NCI-H774 (cell line): ENCODE measurements at regions not wholly inside any gene's neighbourhood (a gene's known extent, or its start where the extent isn't known, plus 50 kb on each side); places are given as distances from the start of the nearest gene placed in this dataset.
"Not testable (repeated sequence)": the region's sequence is repeated elsewhere in the genome, so short reads cannot be mapped to it uniquely, and the experiment has no call there.

Experiments
- DNase-seq: peaks from one replicate; lab custom pipeline; 2025; lab: John Stamatoyannopoulos, UW

DNA sequence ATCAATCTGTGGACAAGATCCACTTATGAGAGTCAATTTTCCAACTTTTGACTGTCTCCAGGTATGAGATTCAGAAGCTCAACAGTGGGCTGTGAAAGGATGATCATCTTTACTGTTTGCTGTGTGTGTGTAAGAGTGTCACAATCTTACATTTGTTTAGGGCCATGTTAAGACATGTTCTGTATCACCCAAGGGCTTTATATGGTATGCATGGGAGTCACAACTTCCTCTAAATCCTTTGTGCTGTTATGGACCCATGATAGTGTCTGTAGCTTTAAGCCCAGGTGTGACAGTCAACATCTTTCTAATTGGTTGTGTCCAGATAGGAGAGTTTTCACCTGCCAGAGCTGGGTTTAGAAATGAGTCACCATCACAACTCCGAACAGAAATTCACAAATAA lies 70.2 kb downstream of the ZNF726 start:
- DNase-seq: not testable (repeated sequence)

DNA sequence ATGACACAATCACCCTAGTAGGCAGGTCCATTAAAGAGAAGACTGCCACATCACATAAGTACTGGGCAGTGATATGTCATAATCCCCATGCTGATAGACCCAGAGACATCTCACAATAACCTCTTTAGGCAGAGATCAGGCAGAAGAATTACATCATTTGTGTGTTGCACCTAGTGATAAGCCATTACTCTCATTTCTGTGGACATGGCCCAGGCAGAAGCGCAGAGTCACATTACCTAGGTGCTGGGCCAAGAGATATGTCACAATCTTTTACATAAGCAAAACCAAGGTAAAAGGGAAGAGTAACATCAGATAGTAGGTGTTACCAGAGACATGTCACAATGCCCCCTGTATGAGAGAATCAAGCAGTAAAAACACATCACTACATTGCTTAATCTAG lies 71.9 kb downstream of the ZNF726 start:
- no peak for DNase-seq

DNA sequence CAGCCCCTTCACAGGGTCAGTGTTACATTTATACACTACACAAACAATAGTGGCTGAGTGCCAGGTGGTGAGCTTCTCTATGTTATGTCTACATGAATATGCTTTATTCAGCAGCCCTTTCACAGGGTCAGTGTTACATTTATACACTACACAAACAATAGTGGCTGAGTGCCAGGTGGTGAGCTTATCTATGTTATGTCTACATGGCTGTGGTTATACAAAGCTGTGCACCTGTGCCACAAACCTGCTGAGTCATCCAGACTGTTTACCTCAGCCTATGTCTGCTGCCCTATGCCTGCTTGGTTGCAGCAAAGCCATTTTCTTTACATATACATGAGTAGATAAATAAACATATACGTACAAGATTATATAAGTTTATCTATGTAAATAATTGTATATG lies 76.5 kb downstream of the ZNF726 start:
- DNase-seq: peak; percentile 17

DNA sequence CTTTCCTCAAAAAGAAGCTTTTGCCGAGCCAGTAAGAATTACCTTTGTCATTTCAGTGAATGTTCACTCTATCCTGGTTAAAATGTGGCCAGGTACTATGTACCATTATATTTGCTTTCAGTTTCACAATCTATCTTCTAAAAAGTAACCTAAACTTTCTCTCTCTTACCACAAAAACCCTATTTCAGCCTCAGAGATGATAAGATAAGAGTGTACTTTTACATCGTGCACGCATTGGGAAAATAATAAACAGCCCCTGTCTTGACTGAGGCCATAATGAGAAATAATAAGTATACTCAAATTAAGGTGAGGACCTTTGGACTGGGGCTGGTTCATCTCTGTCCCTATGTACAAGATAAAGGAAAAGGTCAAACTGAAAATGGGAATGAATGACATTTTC lies 77.7 kb downstream of the ZNF726 start:
- DNase-seq: no peak

DNA sequence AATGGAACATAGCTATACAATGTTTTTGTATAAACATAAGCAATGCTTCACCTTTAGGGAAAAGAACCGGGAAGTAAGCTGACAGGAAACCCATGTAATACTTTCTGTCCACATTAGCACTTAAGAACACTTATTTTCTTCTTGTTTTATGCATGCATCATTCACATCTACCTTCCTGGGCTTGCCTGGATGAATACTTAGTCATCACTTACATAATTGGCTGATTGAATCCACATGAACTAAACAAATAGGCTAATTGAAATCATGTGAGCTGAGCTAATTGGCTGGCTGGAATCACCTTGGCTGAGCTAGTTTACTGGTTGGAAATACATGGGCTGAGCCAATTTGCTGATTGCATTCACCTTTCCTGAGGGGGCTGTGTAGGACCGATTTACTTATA lies 78.8 kb downstream of the ZNF726 start:
- DNase-seq: no peak

DNA sequence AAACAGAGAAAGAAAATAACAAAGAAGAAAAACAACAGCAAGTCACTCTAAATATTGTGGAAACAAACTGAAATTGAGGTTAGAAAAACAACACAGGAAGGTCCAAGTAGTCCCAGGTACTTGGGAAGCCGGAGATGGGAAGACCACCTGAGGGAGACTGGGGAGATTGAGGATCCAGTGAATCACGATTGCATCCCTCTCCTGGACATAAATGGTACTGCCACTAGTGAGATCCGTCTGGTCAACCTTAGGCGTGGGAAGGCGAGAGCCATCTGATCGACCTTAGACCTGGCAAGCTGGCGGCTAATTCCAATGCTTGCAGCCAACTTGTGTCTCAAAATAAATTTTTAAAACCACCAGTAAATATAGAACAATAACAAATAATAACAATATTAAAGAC lies 81.9 kb downstream of the ZNF726 start:
- DNase-seq: no peak

GRCh38 chr19:23998568-23998967 lies 83.9 kb downstream of the ZNF726 start:
- no peak for DNase-seq

- no peak for DNase-seq
Observed at GRCh38 chr19:23999821-24000610, 85.3 kb downstream of the ZNF726 start.

- no peak for DNase-seq
Observed at GRCh38 chr19:24000656-24001055, 86.0 kb downstream of the ZNF726 start.

- no peak for DNase-seq
Observed at GRCh38 chr19:24002256-24002945, 84.6 kb upstream of the ZNF254 start.

- DNase-seq: no peak
Observed at GRCh38 chr19:24003537-24003936, 83.5 kb upstream of the ZNF254 start.

DNA sequence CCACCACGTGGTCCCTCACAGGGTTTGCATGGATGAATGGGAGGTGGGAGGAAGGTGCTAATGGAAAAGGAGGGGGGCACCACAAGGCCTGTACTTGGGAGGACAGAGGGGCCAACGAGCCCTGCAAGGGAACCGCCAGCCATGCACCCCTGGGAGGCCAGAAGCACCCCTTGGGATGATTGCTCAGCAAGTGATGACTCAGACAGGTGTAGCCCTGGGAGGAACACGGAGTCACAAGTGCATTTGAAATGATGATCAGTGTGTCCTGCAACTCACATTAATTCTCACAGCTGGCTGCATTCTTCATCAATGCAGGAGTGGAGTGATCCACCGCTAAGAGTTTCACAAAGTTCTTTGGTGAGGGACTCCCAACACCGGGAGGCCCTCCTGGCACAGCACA lies 82.8 kb upstream of the ZNF254 start:
- DNase-seq: no peak

GRCh38 chr19:24029941-24030636 lies 56.9 kb upstream of the ZNF254 start:
- no peak for DNase-seq

DNA sequence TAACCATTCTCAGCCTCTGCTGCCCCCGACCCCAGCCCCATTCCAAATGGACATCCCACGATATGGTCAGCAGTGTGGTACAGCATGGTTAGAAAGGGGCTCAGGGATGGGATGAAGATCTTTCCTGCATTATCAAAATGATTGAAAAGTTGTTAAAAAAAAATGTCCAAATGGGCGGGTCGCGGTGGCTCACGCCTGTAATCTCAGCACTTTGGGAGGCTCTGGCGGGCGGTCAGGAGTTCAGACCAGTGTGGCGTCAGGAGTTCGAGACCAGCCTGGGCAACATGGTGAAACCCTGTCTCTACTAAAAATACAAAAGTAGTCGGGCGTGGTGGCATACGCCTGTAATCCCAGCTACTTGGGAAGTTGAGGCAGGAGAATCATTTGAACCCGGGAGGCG lies 54.3 kb upstream of the ZNF254 start:
- no peak for DNase-seq

- DNase-seq: peak; percentile 92
Observed at GRCh38 chr19:24033301-24033962, 53.6 kb upstream of the ZNF254 start.

DNA sequence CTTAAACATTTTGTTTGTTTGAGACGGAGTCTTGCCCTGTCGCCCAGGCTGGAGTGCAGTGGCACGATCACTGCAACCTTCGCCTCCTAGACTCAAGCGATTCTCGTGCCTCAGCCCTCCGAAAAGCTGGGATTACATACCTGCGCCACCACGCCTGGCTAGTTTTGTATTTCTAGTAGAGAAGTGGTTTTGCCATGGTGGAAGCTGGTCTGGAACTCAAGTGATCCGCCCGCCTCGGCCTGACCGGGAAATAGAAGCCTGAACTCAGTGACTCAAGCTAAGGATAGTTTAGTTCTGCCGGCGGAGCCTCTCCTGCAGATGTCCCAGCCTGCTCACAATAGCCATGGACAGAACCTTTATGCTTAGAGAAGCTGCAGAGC lies 53.0 kb upstream of the ZNF254 start:
- DNase-seq: no peak

- DNase-seq: not testable (repeated sequence)
Observed at GRCh38 chr19:24035261-24035880, 51.6 kb upstream of the ZNF254 start.
